Cardiac fibroblast (primary cell): ENCODE measurements at regions not wholly inside any gene's neighbourhood (a gene's known extent, or its start where the extent isn't known, plus 50 kb on each side); places are given as distances from the start of the nearest gene placed in this dataset.

Experiments
- DNase-seq, 2 donors: peaks; one replicate each; pipeline versions ENCODE4 v3.0.0 to v3.0.0-alpha.2; 2010; ENCODE audit warnings: low read depth in 2 of 2
- H3K4me3 ChIP-seq, 2 donors: replicated peaks in 1 of 2; 1 replicate in 1 of 2; 2 replicates in 1 of 2; pipeline ENCODE4 v1.5.1; 2011; ENCODE audit warnings: low read depth in 2 of 2, low read length in 2 of 2, mild to moderate bottlenecking in 2 of 2, moderate library complexity in 1 of 2
- TF ChIP-seq, protein P1 (sequence below): IDR thresholded peaks from one replicate; pipeline ENCODE4 v1.5.1; 2011; ENCODE audit warnings: low read depth, mild to moderate bottlenecking, low read length, inconsistent platforms

DNA sequence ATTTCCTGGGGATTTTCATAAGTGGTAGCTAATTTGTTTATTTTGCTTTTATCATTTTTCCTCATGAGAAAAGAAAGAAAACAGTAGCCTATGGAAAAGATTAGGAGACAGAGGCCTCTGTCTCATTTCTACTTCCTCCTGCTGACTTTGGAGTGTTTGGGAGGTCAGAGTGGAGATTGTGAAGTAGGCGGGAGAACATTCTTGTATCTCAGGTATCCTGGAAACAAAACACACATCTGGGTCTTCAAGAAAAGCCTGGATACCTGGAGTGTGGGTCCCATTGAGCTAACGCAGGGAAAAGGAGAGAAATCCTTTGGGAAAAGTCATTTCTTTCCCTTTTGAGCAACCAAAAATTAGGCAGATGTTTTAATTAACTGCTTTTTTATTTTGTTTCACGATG is 161.5 kb upstream of the DMAC1 start:
- TF ChIP-seq, protein P1, sequence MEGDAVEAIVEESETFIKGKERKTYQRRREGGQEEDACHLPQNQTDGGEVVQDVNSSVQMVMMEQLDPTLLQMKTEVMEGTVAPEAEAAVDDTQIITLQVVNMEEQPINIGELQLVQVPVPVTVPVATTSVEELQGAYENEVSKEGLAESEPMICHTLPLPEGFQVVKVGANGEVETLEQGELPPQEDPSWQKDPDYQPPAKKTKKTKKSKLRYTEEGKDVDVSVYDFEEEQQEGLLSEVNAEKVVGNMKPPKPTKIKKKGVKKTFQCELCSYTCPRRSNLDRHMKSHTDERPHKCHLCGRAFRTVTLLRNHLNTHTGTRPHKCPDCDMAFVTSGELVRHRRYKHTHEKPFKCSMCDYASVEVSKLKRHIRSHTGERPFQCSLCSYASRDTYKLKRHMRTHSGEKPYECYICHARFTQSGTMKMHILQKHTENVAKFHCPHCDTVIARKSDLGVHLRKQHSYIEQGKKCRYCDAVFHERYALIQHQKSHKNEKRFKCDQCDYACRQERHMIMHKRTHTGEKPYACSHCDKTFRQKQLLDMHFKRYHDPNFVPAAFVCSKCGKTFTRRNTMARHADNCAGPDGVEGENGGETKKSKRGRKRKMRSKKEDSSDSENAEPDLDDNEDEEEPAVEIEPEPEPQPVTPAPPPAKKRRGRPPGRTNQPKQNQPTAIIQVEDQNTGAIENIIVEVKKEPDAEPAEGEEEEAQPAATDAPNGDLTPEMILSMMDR: no peak
- no peak overlapping the region for H3K4me3 ChIP-seq
- no peak for DNase-seq

DNA sequence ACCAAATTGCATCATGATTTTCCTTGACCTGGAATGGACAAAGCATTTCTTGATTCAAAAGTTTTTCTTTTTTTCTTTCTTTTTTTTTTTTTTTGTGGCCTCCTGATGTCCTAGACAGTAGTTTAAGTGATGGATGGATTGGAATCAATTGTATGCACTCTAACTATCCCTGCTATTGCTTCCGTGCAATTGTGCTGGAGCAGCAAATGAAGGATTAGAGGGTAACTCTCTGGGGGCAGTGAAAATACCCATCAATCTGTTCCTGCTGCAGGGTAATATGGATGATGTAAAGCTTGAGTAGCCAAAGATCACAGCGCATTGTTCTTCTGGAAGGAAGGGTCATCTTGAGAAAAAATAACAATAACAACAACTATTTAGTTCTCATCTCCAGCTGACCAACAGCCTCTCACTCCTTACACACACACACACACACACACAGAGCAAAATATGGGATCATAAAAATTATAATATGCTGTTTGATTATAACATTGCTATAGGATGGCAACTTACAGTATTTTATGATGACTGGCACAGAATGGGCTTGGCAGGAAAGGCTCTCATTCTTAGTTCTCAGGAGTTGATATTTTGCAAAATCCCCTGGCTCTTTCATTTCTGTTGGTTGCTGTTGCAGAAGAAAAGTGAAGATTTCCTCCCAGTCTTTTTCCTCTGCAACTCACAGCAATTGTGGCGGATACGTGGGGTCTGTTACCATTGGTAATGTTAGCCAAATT is 160.9 kb upstream of the DMAC1 start:
- TF ChIP-seq, protein P1: no peak
- H3K4me3 ChIP-seq: no peak overlapping the region
- no peak for DNase-seq

GRCh38 chr9:7957803-7958202 is 158.2 kb upstream of the DMAC1 start:
- TF ChIP-seq, protein P1: no peak
- no peak for DNase-seq
- no peak overlapping the region for H3K4me3 ChIP-seq

- TF ChIP-seq, protein P1: no peak
- DNase-seq: no peak
- no peak overlapping the region for H3K4me3 ChIP-seq
These were observed 148.0 kb upstream of the DMAC1 start for GRCh38 chr9:7947577-7947976.

DNA sequence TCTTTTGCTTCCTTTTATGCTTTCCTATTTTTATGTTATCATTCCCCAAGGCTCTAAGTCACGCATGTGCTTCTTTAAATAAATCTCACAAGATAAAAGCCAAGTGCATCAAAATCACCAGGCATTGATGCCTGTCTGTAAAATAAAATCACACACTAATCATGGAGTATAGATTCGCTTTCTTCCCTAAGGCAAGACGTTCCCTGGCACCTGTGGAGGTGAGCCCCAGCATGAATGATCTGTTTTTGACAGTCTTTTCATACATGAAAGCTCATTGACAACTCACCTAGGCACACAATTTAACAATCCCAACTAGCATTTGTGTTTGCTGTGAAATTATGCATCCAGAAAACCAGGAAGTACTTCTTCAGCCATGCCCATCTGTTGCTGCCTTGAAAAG is 146.9 kb upstream of the DMAC1 start:
- TF ChIP-seq, protein P1: no peak
- no peak overlapping the region for H3K4me3 ChIP-seq
- no peak for DNase-seq

DNA sequence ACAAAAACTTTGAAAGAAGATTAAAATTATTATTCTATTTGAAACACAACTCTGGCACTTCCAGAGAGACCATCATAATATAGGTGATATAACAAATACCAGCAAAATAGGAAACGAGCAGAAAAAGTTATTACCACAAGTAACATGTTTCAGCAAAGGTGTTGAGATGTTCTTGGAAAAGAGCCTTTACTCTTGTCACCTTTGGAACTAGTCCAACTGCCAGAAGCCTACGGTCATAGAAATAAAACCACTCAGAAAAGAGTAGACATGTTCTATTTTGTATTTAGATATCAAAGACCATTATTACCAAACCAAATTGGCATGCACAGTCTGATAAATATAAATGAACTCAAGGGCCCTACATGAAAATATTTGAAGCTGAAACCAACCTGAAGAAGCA is 145.0 kb upstream of the DMAC1 start:
- TF ChIP-seq, protein P1: no peak
- H3K4me3 ChIP-seq: no peak overlapping the region
- no peak for DNase-seq
